NB4 (cell line): ENCODE measurements at regions not wholly inside any gene's neighbourhood (a gene's known extent, or its start where the extent isn't known, plus 50 kb on each side); places are given as distances from the start of the nearest gene placed in this dataset.

ENCODE experiments used
- MYC ChIP-seq: IDR thresholded peaks from 2 replicates; pipeline ENCODE4 v1.6.1; 2011; ENCODE audit warnings: low read depth, low read length
- POLR2A ChIP-seq: IDR thresholded peaks from 2 replicates; pipeline ENCODE4 v1.6.1; 2011; ENCODE audit warnings: mild to moderate bottlenecking; ENCODE audit not compliant: insufficient read length; ENCODE audit errors: extremely low read depth
- TF ChIP-seq, protein P1 (sequence below): IDR thresholded peaks from one replicate; pipeline ENCODE4 v1.5.1; 2012; ENCODE audit warnings: low read depth, low read length

DNA sequence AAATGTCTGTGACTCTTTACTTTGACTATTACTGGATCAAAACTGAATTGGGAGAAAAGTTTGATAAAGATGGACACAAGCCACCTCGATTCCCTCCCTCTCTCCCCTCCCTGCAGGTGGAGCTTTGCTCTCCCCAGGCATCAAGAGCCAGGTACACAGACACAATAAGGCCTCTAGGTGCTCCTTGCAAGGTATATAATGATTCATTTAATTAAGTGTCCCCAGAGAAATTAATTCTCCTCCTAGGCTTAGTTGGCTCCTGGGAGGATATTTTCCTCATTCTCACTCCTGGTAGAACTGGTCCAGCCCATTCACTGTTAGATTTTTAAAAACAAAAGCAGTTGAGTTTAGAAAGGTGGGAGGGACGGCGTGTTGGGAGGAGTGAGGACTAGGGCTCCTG, 352.4 kb upstream of the SMIM21 start:
- TF ChIP-seq, protein P1, sequence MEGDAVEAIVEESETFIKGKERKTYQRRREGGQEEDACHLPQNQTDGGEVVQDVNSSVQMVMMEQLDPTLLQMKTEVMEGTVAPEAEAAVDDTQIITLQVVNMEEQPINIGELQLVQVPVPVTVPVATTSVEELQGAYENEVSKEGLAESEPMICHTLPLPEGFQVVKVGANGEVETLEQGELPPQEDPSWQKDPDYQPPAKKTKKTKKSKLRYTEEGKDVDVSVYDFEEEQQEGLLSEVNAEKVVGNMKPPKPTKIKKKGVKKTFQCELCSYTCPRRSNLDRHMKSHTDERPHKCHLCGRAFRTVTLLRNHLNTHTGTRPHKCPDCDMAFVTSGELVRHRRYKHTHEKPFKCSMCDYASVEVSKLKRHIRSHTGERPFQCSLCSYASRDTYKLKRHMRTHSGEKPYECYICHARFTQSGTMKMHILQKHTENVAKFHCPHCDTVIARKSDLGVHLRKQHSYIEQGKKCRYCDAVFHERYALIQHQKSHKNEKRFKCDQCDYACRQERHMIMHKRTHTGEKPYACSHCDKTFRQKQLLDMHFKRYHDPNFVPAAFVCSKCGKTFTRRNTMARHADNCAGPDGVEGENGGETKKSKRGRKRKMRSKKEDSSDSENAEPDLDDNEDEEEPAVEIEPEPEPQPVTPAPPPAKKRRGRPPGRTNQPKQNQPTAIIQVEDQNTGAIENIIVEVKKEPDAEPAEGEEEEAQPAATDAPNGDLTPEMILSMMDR, result no peak
- TF ChIP-seq POLR2A (no peak), MYC (no peak)
